BLaER1 (cell line): ENCODE measurements at regions not wholly inside any gene's neighbourhood (a gene's known extent, or its start where the extent isn't known, plus 50 kb on each side); places are given as distances from the start of the nearest gene placed in this dataset.

Source experiments
- H3K27ac ChIP-seq: shearing (Covaris generic); formaldehyde crosslinking; 2 replicates; pipeline ENCODE4 v1.8.1; 2022
- H3K27me3 ChIP-seq: shearing (Covaris generic); formaldehyde crosslinking; 2 replicates; pipeline ENCODE4 v1.8.1; 2022
- H3K36me3 ChIP-seq: shearing (Covaris generic); formaldehyde crosslinking; 2 replicates; pipeline ENCODE4 v1.8.1; 2022
- H3K4me1 ChIP-seq: shearing (Covaris generic); formaldehyde crosslinking; 2 replicates; pipeline ENCODE4 v1.8.1; 2022
- H3K4me2 ChIP-seq: shearing (Covaris generic); formaldehyde crosslinking; 2 replicates; pipeline ENCODE4 v1.8.1; 2022
- H3K4me3 ChIP-seq: shearing (Covaris generic); formaldehyde crosslinking; 2 replicates; pipeline ENCODE4 v1.8.1; 2022
- H3K9ac ChIP-seq: shearing (Covaris generic); formaldehyde crosslinking; 2 replicates; pipeline ENCODE4 v1.8.1; 2022
- H3K9me3 ChIP-seq: shearing (Covaris generic); formaldehyde crosslinking; 2 replicates; pipeline ENCODE4 v1.8.1; 2022
- H4K20me1 ChIP-seq: shearing (Covaris generic); formaldehyde crosslinking; 2 replicates; pipeline ENCODE4 v1.8.1; 2022
- Cebpa-rat ChIP-seq: shearing (Covaris generic); IDR thresholded peaks from 2 replicates; pipeline ENCODE4 v1.8.1; 2022

- no peaks in the 10 kb centered on the region for H3K9me3 ChIP-seq
- peaks cover 8% of the 10 kb centered on the region for H3K4me1 ChIP-seq
- H3K9ac ChIP-seq = no peak overlapping the region
- H3K27me3 ChIP-seq = no peaks in the 10 kb centered on the region
- TF ChIP-seq Cebpa-rat = no peak
- H3K4me2 ChIP-seq = peak overlapping the region; percentile 40
- H3K4me3 ChIP-seq = no peak overlapping the region
- no peaks in the 10 kb centered on the region for H4K20me1 ChIP-seq
- no peaks in the 10 kb centered on the region for H3K36me3 ChIP-seq
- no peak overlapping the region for H3K27ac ChIP-seq
Measured at GRCh38 chr4:11791797-11792196, 363.1 kb upstream of the HS3ST1 start.

GRCh38 chr4:11790230-11790629, 361.5 kb upstream of the HS3ST1 start:
- Histone ChIP-seq H4K20me1 (no peaks in the 10 kb centered on the region), H3K4me3 (no peak overlapping the region), H3K27me3 (no peaks in the 10 kb centered on the region), H3K9ac (no peak overlapping the region), H3K27ac (no peak overlapping the region), H3K9me3 (no peaks in the 10 kb centered on the region), H3K4me1 (peaks cover 8% of the 10 kb centered on the region), H3K36me3 (no peaks in the 10 kb centered on the region), H3K4me2 (no peak overlapping the region)
- TF ChIP-seq Cebpa-rat = no peak

- no peak overlapping the region for H3K9ac ChIP-seq
- no peak for TF ChIP-seq Cebpa-rat
- no peaks in the 10 kb centered on the region for H3K9me3 ChIP-seq
- no peak overlapping the region for H3K4me2 ChIP-seq
- H3K27me3 ChIP-seq = no peaks in the 10 kb centered on the region
- no peaks in the 10 kb centered on the region for H3K36me3 ChIP-seq
- no peak overlapping the region for H3K27ac ChIP-seq
- no peaks in the 10 kb centered on the region for H4K20me1 ChIP-seq
- H3K4me1 ChIP-seq = no peaks in the 10 kb centered on the region
- H3K4me3 ChIP-seq = no peak overlapping the region
Measured at GRCh38 chr4:11783588-11783987, 354.9 kb upstream of the HS3ST1 start.

- no peak overlapping the region for H3K27ac ChIP-seq
- H3K27me3 ChIP-seq = no peaks in the 10 kb centered on the region
- no peak overlapping the region for H3K4me2 ChIP-seq
- H4K20me1 ChIP-seq = no peaks in the 10 kb centered on the region
- H3K36me3 ChIP-seq = no peaks in the 10 kb centered on the region
- TF ChIP-seq Cebpa-rat = no peak
- H3K9me3 ChIP-seq = no peaks in the 10 kb centered on the region
- no peak overlapping the region for H3K4me3 ChIP-seq
- H3K4me1 ChIP-seq = no peaks in the 10 kb centered on the region
- H3K9ac ChIP-seq = no peak overlapping the region
Measured at GRCh38 chr4:11782859-11783258, 354.2 kb upstream of the HS3ST1 start.

- Histone ChIP-seq H3K27ac (no peak overlapping the region), H3K9me3 (no peaks in the 10 kb centered on the region), H3K4me3 (no peak overlapping the region), H3K36me3 (no peaks in the 10 kb centered on the region), H3K4me2 (no peak overlapping the region), H3K4me1 (no peaks in the 10 kb centered on the region), H3K9ac (no peak overlapping the region), H4K20me1 (no peaks in the 10 kb centered on the region), H3K27me3 (no peaks in the 10 kb centered on the region)
- no peak for TF ChIP-seq Cebpa-rat
Measured at GRCh38 chr4:11777447-11777846, 348.8 kb upstream of the HS3ST1 start.

- no peak for TF ChIP-seq Cebpa-rat
- no peaks in the 10 kb centered on the region for H3K9me3 ChIP-seq
- no peaks in the 10 kb centered on the region for H4K20me1 ChIP-seq
Measured at GRCh38 chr4:11774346-11774745, 345.7 kb upstream of the HS3ST1 start.

GRCh38 chr4:11773798-11774197, 345.1 kb upstream of the HS3ST1 start:
- H3K9me3 ChIP-seq = no peaks in the 10 kb centered on the region
- no peak for TF ChIP-seq Cebpa-rat

More at GRCh38 chr4:11774346-11774745, 345.7 kb upstream of the HS3ST1 start:
- Histone ChIP-seq H3K27ac (no peak overlapping the region), H3K9ac (no peak overlapping the region), H3K4me3 (no peak overlapping the region), H3K36me3 (no peaks in the 10 kb centered on the region), H3K27me3 (no peaks in the 10 kb centered on the region), H3K4me2 (no peak overlapping the region), H3K4me1 (no peaks in the 10 kb centered on the region)

GRCh38 chr4:11769434-11769833, 340.7 kb upstream of the HS3ST1 start:
- Histone ChIP-seq H3K36me3 (no peaks in the 10 kb centered on the region), H3K27me3 (no peaks in the 10 kb centered on the region), H3K9me3 (no peaks in the 10 kb centered on the region), H3K4me3 (no peak overlapping the region), H4K20me1 (no peaks in the 10 kb centered on the region), H3K27ac (no peak overlapping the region), H3K4me2 (no peak overlapping the region), H3K4me1 (no peaks in the 10 kb centered on the region), H3K9ac (no peak overlapping the region)
- TF ChIP-seq Cebpa-rat = no peak

More at GRCh38 chr4:11773798-11774197, 345.1 kb upstream of the HS3ST1 start:
- Histone ChIP-seq H3K27ac (no peak overlapping the region), H4K20me1 (no peaks in the 10 kb centered on the region), H3K9ac (no peak overlapping the region), H3K4me3 (no peak overlapping the region), H3K4me2 (no peak overlapping the region), H3K36me3 (no peaks in the 10 kb centered on the region), H3K27me3 (no peaks in the 10 kb centered on the region), H3K4me1 (no peaks in the 10 kb centered on the region)

GRCh38 chr4:11768251-11768972, 339.7 kb upstream of the HS3ST1 start:
- Histone ChIP-seq H3K9ac (no peak overlapping the region), H3K27ac (no peak overlapping the region), H3K4me1 (no peaks in the 10 kb centered on the region), H3K9me3 (no peaks in the 10 kb centered on the region), H3K36me3 (no peaks in the 10 kb centered on the region), H3K4me2 (no peak overlapping the region), H3K4me3 (no peak overlapping the region), H3K27me3 (no peaks in the 10 kb centered on the region), H4K20me1 (no peaks in the 10 kb centered on the region)
- TF ChIP-seq Cebpa-rat = no peak

- H3K9ac ChIP-seq = no peak overlapping the region
- H3K9me3 ChIP-seq = no peaks in the 10 kb centered on the region
- TF ChIP-seq Cebpa-rat = no peak
- H3K4me3 ChIP-seq = no peak overlapping the region
- no peak overlapping the region for H3K4me2 ChIP-seq
- no peak overlapping the region for H3K27ac ChIP-seq
- no peaks in the 10 kb centered on the region for H4K20me1 ChIP-seq
- H3K4me1 ChIP-seq = no peaks in the 10 kb centered on the region
- no peaks in the 10 kb centered on the region for H3K27me3 ChIP-seq
- H3K36me3 ChIP-seq = no peaks in the 10 kb centered on the region
Measured at GRCh38 chr4:11765849-11766453, 337.3 kb upstream of the HS3ST1 start.
